Left lobe of liver (tissue), 2 donors: ENCODE measurements at regions not wholly inside any gene's neighbourhood (a gene's known extent, or its start where the extent isn't known, plus 50 kb on each side); places are given as distances from the start of the nearest gene placed in this dataset.
A peak's percentile ranks its signal among the peaks of the same experiment; 100 is the strongest.

ENCODE experiments used
- ATAC-seq: fragments of 200-7000 bp; cut with Tn5 transposase; one replicate; pipeline ENCODE4 v1.9.1; 2020; ENCODE audit warnings: mild to moderate bottlenecking, moderate library complexity
- DNase-seq: peaks from one replicate; pipeline ENCODE4 v3.0.0-alpha.2; 2020; ENCODE audit warnings: low spot score
- donor health status: DM: no; HTN: no; CAD: no; lungs with moderate emphysema.
- donor health status: DM: no; HTN: yes; CAD: no.

DNA sequence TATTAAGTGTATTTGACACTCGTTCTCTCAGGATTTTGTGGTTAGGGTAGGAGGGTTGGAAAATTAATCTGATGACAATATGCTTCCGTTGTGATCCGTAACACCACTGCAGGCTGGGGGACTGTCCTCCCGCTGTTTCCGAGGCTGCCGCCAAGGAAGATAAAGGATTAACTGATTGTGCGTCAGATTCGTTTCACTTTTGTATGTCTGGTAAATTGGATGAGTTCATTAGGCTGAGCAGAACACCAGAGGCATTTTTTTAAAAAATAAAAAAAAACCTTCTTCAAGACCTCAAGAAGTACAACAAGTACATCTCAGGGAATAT is 486.7 kb upstream of the SALL1 start:
- DNase-seq (no peak), ATAC-seq (no peak)

DNA sequence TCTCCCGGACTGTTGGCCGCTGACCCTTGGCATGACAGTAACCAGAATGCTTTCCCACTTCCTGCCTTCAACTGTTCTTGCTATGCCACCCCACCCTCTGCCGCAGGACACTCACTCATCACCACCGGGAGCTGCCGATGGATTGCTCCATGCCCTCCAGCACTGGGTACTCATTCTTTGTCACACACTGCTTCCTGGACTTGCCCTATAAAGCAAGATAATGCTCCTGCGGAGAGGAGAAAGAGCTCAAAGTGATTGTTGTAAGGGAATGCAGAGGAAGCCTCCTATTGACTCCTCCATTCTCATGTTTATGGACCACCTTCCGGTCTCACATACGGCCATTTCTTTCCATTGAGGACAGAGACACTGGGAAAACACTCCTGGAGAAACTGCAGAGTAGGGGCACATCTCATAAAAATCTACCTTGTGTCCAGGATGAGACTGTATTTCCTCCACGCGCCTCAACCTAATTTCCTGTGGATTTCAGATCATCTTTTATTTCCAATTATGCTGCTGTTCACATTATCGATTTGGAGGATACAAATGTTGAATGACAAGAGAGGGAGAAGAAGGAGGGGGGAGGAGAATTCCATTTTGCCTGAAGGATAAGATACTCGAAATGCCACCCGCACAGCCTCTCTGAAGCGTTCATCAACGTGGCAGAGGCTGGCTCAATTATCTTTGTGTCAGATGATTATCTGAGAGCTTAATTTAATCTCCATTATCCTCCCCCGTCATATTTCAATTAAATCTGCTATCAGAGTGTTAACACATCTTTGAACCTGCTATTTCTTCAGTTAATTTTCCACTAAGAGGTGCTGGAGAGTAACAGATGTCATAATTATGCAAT is 486.1 kb upstream of the SALL1 start:
- DNase-seq (no peak), ATAC-seq (no peak)

DNA sequence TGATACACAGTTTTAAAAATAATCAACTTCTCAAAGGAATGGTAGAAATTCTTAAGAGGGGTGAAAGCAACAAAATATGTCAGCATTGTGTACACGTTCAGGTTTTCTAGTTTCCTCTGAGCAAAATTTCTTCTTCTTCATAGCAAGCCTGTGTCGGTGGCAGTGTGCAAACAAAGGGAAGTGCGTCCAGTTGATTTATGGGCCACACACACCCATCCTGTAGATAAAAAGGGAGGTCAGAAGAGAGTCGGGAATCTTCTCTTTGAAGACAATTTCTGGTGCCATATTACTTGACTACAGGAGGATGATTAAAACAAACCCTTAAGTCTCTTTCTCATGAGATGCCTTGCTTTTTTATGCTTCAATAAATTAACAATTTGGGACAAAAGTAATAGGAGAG is 484.1 kb upstream of the SALL1 start:
- DNase-seq (no peak), ATAC-seq (no peak)

DNA sequence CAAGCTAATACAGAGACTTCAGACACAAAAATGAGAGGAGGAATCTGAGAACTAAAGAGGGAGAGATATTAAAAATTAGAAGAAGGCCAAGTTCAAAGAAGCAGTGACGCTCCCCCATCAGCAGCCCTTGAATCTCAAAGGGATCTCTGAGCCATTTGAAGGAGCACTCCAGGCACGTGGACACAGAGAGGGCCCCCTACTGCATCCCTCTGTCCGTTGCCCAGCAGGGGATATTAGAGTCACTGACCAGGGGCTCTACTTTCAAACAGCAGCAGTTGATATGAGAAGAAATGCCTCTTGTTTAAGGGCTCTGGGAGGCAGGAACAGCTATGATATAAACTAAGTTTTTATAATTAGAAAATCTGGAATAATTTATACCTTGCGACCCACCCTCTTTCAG is 479.0 kb upstream of the SALL1 start:
- no peak for DNase-seq
- no peak for ATAC-seq

DNA sequence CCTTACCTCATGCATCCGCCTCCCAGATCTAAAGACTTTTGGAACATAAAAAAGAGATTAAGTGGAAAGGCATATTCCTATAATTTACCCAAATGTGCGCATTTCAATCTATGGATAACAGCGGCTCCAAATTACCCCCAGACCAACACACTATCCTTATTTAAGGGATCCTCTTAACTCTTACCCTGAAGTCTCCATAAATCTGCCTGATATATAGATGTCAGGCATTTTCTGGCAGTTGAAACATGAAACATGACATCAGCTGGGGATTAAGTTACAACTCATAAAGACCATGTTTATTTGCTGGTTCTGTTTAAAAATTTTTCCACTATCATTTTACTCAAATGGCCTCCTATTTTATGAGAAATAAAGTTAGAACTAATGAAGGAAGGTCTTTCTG is 478.5 kb upstream of the SALL1 start:
- no peak for ATAC-seq
- no peak for DNase-seq

DNA sequence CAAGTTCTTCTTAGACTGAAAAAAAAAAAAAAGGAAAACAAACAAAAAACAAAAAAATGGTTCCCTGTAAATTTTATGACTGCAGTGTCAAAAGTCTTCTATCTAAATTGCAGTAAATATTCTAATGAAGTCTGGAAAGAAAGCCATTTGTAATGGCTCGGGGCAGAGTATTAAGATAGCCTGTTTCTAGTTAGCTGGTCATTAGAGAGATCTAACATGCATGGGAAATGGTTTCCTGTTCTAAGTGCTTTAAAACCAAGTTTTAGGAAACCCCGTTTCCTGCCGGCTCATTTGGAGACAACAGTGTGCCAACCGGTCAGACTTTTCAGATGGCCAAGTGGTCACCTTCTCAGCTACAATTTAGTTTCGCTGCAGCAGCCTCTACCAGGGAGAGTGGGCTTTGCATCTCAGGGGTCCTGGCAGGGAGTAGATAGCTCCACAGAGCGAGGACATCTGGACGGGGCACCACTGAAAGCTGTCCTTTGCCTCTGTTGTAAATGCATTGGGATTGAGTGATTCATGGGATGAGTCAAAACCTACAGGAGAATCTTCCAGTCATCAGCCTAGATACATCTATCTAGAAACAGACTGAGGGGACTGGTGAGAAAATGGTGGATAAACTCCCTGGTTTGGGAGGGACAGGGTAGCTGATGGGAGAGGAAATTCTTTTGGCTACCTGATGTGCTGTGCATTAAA is 473.2 kb upstream of the SALL1 start:
- ATAC-seq (no peak), DNase-seq (no peak)

DNA sequence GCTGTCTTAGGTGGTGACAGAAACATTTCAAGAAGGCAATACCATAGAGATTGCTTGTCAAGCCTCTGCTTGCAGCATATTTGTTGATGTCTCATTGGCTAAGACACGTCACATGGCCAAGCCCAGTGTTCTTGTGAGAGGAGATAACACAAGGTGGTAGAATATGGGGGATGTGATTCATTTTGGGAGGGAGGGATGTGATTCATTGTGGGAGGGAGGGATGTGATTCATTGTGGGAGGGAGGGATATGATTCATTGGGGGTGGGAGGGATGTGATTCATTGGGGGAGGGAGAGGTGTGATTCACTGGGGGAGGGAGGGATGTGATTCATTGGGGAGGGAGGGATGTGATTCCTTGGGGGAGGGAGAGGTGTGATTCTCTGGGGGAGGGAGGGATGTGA is 470.5 kb upstream of the SALL1 start:
- DNase-seq (no peak), ATAC-seq (no peak)

DNA sequence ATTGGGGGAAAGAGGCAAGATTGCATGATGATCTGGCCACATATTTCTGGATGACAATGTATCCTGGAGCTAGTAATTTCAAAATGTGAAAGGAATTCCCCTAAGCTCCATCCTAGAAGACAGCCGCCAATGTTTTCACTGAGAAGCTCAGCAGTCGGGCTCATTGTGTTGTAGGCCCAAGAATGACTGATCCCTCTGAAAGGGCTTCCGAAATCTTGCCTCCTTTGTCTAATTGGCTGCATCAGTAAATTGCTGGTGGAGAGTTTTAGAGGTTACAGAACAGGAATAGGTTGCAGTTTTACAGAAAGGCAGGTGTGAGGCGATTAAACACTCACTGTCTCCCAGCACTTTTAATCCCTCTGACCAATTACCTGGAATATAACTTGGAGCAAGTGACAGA is 464.1 kb upstream of the SALL1 start:
- no peak for ATAC-seq
- DNase-seq = no peak

DNA sequence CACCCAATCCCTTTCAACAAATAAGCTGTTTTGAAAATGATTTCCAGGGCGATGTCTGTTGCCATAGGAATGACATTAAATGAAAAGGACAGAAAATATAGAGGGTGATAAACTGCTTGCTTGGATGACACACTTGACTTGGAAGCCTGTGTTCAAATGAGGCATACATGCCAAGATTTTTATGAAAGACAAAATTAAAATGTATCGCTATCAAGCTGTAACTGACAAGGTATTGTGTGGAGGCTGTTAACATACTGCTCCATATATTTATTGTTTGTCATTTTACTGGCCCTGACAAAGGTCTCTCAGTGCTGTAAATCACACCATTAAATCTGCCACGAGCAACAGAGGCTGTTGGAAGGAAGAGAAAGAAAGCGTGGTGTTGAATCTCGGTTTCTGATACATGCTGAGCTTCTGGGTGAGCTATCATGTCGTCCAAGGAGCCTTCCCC is 456.2 kb upstream of the SALL1 start:
- ATAC-seq (no peak), DNase-seq (no peak)

DNA sequence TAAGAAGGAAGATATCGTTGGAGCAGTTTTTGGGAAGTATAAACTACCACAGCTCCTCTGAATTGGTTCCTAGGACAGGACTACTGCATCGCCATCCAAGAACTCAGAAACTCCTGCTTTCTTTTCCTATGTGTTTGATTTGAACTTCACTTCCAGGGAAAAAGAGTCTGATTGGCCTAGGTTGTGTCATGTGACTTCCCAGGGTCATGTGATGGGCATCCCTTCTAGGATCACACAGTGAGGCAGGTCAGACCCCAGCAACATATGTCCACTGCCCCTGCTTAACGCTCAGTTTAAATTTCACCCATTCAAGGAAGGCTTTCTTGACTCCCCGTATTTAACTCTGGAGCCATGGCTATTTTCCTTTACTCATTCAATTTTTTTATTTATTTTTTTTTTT is 445.2 kb upstream of the SALL1 start:
- DNase-seq = no peak
- ATAC-seq = no peak

DNA sequence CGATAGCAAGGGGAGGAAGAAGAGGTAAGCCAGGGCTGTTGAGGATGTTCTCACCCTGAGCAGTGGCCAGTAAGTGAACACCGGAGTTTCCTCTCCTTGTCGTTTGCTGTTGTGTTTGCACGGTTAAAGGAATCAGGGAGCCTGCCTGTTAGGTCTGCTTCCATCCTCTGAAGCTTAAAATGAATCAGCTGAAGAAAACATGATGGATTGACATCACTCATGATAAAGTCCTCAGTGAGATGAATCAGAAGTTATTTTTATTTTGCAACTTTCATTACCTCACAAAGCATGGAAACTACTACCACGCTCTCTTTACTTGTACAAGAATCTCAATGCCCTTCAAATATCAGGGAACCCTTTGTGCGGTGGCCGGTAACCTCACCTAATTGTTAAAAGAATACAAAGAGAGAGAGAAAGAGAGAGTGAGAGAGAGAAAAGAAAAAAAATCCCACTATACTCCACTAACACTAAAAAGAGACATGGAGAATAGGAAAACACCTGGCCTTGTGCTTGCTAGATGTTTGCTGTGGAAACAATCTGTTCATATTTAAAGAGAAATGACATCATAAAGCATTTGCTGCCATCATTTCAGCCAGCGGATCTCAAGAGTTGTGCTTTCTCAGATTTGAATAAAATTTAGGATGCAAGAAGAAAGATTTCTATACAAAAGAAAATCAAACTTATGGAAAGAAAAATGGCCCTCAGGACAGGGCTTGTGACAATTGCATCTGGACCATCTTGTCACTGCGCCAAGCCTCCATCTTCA is 441.6 kb upstream of the SALL1 start:
- ATAC-seq (no peak), DNase-seq (no peak)

DNA sequence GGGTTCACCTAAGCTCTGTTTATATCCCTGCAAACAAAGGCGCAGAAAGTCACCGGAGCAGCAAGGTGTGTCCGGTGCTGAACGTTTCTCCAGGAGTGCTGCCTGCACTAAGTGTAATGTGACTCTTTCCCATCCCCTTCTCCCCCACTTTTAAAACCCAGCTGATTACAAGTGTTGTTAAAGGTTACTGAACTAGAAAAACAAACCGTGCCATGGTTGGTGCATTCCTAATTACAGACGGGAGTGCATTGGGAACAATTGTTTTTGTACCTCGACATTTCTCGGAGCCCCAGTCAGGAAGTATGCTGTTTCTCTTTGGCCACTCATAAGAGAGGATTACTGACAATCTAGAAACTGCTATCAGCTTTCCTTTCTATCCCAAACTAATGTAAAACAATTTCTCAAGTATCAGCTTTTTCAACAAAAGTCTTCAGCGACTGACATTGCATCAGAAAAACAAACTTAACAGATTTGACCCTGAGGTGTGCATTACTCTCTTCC is 441.0 kb upstream of the SALL1 start:
- ATAC-seq (peak; percentile 76), DNase-seq (no peak)

DNA sequence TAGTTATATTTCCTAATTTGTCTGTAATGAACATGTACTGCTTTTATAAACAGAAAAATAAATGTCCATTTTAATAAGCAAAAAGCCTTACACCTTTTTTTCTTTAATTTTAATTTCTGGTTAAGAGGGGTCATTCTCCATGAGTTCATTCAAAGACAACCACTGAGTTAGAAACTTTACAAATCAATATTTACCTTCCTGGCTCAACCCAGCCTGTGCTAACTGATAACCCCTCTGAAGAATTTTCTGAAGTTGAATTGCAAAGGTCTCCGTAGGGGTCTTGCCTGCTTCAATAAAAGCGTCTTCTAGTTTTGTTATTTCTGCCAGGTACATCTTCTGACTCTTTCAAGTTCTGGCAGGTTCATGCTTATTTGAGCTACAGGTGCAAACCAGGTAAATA is 440.4 kb upstream of the SALL1 start:
- ATAC-seq (peak; percentile 74), DNase-seq (no peak)

DNA sequence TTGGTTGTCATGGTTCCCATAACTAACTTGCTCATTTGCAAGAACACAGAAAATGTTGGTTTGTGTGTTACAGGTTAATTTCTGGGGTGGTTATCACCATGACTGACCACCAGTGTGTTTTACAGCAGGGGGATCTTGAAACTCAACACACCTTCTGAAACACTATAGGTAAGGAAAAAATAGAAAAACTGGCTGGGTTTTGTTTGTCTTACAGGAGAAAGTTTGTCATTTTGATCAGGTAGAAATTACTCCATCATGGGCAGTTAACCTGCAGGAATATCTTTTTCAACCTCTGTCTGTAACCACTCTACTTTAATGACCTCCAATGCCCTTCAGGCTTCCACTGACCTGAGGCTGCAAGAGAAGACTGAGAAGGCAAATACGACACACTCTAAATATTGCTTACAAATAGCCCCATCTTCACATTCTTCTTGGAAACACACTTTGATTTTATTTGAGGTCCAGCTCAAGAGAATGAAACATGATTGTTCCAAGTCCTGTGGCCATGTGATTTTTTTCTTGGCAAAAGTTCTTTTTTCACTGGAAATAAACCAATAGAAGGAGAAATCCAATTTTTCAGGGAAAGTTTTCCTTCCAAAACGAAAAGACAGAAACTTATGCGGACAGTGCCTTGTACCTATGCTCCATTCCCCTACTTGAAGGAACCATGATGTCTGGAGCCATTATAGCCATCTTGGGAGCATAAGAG is 428.7 kb upstream of the SALL1 start:
- DNase-seq = no peak

DNA sequence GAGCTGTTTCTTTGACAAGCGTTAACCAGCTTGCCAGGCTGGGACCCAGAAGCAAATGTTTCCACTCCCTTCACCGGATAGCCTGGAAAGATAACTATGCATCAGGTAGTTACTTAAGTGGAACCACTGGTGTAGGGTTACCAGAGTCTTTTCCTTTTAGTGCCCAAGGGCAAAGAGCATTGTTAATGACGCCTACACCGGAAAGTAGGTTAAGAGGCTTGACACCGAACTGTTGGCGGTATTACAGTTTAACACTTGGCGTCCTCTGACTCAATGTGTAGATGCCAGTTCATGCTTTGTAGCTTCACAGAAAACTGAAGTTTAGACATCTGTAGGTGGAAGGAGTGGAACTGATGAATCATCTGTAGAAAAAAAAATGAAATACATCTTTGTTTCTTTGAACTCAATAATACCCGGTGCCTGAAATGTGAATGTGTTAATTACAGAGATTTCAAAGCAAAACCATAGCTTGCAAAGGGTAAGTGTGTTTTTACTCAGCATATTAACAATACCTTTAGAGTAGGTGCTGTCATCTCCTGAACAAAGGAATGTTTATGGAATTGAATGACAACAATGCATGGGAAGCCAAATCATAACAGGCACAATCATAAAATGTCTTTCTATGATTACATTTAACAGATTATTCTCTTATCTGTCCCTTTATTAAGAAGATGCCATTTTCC is 426.7 kb upstream of the SALL1 start:
- ATAC-seq = no peak
- DNase-seq = no peak

More for the DNA sequence above, 428.7 kb upstream of the SALL1 start:
- no peak for ATAC-seq

DNA sequence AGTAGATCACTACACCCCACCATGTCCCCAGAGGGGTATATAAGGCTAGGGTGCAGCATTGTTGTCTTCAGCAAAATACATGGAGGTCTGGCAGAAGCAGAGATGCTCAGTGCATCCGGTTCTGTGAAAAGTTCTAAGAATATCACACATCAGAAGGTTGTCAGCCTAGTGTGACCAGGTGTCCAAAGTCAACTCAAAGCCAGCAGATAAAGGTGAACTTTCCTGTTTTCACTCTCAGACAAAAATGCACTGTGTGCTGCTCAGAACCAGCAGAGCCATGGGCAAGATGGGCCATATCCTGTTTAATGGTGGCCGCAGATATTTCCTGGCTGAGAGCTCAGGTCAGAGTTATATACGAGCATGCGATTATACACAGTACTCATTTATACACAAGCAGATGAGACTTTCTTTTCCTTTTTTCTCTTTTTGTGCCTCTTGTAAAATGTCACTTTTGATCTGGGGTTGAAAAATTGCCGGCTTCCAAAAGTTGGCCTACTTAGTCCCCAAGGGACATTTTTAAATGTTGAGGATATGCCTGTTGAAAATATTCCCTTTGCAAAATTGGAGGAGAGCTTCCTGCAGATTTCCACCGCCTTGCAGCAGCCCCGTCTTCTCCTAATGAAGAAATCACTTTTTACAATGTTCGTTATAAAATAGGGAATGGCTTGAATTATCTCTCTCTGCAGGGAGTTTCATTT is 425.6 kb upstream of the SALL1 start:
- DNase-seq (no peak), ATAC-seq (no peak)

DNA sequence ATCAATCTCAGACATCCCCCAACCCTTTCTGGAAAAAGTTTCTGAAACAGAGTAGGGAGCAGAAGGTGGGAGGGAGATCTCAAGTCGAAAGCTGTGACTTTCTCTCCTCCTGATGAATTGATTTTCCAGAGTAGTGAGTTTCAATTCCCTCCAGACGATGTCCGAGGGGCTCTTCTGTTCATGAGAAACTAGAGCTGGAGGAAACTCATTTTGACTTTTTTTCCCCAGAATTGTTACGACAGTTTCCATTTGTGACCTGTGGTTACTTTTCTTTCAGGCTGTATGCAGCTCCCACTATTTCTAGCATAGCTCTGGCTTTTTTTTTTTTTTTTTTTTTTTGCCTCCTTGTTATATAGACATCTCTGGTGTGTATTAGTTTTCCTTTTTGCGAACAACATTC is 422.1 kb upstream of the SALL1 start:
- ATAC-seq = no peak
- no peak for DNase-seq

DNA sequence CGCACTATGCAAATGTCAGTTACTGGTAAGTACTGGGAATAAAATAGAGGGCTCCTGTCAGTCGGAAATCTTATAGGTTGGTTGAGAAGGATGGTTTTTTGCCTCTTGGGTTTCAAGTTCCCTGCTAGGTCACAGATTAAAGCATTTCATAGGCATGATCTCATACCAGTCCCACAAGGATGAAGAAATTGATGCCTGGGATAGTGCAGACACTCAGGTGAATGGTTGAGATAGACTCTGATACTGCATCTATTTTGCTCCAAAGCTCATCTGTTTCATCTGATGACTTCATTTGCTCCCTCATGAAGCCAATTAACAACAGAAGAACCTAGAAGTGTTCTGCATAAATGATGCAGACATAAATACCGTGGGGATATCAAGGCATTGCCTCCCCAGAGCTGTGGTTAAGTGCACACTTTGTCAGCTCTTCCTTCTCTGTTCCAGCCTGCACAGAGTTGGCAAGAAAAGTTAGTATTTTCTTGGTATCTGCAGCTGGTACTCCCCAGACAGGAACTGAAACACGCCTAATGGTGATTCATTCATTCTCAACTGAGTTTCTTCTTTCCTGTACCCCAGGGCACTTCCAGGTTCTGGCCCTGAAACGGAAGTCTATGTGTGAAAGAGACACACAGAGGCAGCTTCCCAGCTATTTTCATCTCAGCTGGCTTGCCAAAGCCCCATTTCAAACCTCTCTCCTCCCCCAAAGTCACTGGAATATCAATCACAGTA is 418.3 kb upstream of the SALL1 start:
- DNase-seq (no peak), ATAC-seq (no peak)

DNA sequence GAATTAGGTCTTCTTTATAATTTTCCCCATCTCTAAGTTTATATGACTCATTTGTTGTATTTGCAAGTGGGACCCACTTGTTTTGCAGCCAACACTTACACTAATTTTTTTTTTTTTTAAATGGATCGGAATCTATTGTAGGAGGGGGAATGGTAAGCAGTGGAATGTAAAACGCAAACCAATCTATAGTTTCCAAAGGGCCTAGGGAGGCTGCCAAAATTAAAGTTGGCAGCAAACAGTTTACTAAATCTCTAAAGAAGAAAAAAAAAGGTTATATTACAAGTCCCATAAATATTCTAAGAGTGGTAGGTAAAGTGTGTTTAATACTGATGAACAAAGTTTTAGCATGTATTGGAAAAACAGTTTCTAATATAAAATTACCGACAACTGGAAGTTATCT is 416.8 kb upstream of the SALL1 start:
- ATAC-seq = no peak

More for the DNA sequence above, 416.8 kb upstream of the SALL1 start:
- no peak for DNase-seq
